HG02763 (cell line): ENCODE measurements at regions not wholly inside any gene's neighbourhood (a gene's known extent, or its start where the extent isn't known, plus 50 kb on each side); places are given as distances from the start of the nearest gene placed in this dataset.

Experiments used
- ATAC-seq: cut with Tn5 transposase; IDR thresholded peaks from one replicate; pipeline ENCODE4 v1.9.1; 2021; ENCODE audit warnings: mild to moderate bottlenecking, moderate library complexity; ENCODE audit not compliant: unreplicated experiment

DNA sequence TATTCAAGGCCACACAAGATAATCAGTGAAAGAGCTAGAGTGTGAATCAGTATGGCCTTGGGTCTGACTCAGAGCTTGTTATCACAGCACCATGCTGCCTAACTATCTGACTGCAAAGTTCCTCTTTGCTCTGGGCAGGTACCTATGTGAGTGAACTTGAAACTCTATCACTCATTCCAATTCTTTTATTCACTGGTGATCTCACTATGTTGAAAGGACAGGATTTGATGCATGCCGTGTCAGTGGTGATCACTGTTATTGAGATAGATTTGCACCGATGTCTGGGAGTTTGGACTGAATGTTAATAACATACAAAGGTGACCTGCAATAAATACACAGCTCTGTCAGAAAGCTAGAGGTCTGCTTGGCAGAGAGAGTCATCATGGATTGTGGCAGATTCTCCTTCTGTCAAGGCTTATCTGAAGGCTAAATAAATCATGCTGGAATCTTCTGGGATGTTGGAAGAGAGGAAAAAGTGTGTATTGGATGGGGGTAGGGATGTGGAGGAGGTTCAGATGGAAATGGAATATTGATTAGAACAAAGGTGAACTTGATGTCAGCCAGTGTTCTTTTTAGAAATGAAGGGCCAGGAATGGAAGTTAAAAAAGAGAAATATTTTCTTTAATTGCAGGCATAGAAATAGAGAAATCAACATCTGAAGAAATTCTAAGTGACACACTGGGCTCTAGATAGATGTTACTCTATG lies 91.8 kb upstream of the TNC start:
- ATAC-seq: peak; percentile 32

DNA sequence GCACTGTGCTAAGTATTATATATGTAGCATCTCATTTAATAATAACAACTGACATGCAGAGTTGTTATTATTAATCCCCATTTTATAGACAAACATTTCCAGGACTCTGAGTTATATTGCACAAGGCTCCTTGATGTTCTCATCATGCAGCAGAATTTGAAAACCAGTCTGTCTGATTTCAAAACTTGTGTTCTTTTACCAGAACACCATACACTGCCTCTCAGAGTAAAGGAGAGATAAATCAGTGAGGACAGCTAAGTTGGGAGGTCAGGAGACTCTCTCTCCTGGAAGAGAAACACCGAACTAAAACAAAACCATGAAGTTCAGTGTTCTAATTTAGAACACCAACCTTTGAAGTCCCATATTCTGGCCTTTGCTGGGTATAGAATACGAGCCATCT lies 92.7 kb upstream of the TNC start:
- no peak for ATAC-seq

DNA sequence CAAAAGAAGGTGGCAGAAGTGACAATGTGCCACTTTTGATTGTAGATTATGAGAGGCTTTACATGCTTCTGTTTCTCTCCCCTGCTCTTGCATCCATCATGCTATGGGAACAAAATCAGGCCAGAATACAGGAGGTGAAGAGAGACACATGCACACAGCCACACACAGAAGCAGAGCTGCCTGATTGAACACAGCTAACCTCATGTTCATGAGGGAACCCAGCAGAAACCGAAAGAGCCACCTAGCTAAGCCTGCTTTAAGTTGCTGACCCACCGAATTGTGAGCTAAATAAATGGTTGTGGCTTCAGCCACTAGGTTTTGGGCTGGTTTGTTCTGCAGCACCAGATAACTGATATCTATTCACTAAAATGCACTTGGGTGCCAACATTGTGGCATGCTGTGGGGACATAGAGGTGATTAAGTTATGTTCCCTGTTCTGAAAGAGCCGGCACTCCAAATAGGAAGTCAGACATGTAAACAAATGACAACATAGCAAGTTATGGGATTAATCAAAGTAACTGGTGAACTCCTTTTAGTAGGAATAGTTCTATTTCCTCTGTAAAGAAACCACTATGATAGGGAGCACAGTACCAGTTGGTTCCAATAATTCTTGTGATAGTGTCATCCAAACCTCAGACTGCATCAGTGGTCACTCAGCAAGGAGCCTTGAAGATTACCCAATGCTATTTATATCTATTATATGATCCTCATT lies 93.6 kb upstream of the TNC start:
- peak; percentile 73 for ATAC-seq

DNA sequence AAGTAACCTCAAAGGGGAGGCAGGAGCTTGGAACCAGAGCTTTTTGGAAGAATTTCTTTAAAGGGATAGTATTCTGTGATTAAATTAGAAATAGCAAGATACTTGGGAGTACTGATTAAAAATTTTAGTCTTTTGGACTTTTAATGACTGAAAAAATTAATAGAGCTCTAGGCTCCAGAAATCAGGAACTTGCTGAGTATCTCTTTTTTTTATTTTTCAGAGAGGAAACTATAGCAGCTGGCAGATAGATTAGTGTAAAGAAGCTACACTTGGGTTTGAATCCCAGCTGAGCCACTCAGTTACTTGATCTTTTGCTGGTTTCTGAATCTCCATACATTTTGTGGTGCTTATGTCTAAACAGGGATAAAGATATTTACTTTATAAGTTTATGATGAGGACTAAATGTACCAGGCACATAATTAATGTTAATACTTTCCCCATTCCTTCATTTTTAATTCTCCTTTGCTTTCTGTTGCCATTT lies 94.2 kb upstream of the TNC start:
- no peak for ATAC-seq

DNA sequence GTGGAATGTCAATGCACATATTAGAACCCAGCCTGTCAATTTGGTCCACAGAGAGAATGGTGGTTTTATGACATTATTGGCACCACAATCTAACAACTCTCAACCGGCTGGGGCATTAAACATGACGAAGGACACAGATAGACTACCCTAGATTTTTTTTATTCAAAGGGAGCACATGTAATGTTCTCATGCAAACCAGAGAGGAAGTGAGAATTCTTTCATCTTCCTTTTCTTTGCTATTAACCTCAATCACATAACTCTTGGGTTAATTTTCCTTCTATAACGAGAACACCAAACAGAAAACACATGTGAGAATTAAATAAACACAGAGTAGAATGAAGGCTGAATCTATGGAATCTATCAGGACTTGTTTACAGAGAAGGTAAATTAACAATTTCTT lies 94.9 kb upstream of the TNC start:
- no peak for ATAC-seq

DNA sequence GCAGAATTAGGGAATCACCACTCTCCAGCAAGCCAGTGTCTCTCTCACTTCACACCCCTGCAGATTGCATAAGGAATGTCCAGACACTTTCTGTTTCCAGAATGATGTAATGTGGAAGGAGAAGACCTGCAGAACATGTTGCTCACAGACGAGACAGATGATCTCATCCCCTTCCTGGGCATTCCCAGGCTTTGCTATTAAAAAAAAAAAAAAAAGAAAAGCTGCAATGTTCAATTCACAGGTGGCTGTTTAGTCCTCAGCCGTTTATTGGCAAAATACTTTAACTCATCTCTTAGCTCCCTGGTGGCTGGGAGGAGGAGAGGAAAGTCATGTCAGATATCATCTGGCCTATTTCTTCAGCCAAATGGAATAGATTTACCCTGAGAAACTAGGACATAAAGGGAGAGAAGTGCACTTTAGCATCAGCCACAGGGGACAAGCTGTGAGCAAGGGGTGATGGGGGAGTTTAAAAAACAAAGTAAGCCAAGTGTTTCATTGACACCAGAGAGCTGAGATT lies 95.9 kb upstream of the TNC start:
- ATAC-seq: no peak

DNA sequence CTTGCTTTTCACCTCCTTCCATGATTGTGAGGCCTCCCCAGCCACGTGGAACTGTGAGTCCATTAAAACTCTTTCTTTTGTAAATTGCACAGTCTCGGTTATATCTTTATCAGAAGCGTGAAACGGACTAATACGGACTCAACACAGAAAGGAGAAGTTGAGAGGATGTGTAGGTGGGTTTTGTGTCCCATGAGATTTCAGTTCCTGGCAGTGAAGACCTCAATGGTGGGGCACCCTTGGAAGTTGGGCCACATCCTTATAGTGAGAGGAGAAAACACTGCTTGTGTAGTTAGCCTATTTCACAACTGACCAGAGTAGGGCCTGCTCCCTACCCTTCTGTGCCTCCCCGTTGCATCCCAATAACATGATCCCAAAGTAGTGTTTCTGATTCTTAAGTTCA lies 98.9 kb upstream of the TNC start:
- ATAC-seq: no peak

DNA sequence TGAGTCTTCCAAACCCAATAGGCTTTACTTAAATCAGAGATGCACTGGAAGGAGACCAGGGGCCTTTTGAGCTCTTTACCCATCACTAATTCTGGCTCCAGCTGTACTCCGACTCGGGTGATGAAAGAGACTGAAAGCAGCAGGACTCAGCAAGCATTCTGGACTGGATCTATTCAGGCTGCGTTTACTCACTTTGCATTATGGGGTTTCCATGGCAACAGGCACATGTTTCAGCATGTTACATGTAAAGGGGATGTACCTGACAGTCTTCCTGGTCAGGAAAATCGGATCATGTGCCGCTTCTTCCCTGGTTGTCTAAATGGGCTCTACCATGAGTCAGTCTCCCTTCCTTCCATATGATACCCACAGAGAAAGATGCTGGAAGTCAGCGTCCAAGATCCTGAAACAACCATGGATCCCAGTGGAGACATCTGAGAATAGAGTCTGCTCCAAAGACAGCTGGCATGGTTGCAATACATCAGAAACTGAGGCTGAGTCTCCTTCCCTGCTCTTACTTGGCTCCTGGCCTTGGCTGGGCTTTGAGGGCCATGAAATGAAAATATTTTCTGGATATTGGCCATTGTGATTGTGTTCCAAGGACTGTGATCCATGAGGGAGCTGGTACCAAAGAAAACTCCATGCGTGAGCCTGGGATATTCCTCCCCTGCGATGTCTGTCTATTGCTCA lies 102.5 kb upstream of the TNC start:
- ATAC-seq: no peak

DNA sequence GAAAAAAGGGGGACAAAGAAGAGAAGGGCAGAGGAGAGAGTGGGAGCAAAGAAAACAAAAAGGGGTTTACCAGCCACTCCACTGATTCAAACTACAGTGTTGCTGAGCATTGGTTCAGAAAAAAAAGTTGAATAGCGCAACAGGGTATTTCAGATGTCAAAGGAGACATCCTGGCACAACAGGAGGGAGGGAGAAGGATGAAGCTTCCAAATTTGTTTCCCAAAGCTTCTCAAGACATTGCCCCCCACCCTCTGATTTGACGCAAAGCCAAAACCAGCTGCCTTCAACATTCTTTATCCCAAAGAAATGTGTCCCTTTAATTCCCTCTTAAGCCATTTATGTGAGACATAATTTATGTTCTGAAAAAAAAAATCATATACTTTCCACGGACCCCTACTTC lies 105.5 kb upstream of the TNC start:
- ATAC-seq: no peak

DNA sequence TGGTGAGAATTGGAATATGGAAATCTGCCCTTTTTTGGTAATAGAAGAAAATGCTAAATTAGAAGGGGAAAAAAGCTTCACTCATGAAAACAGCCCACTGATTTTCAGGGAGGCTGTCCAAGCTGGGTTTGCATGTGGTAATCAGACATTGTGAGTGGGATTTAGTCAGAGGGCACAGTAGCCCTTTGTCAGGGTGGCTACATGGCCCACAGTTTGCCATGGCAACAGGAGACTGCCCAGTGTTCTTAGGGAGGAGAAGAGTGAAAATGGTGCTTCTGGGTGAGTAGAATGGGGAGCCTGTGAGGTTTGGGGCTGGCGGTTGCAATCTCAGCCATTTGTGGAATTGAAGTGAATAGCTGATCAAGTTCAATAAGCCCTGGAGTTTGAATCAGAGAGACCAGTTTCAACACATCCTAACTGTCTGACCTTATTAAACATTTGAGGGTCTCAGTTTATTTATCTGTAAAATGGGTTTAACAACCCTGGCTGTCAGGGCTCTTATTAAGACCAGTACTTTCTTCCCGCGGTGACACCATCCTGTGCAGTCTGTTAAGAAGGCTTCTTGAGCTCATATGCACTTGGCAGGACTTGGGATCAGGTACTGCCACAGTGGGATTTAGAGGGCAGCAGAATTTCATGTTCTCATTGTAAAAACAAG lies 107.6 kb upstream of the TNC start:
- no peak for ATAC-seq

DNA sequence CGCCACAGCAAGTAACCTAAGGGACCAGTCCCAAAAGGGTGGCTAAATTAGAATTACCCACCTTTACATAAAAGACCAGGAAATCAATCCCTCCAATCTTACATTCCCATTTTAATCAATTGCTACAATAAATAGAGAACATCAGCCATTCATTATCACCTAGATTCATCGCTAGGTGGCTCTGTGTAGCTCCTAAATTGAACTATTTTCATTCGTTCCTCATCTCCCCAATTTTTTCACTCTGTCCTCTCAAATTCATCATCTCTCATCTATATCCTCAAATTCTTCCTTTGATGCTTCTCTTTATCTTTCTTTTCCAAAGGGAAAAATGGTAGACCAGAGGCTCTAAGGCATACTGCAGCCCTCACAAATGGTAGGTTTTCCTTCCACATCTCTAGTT lies 108.2 kb upstream of the TNC start:
- ATAC-seq: no peak

DNA sequence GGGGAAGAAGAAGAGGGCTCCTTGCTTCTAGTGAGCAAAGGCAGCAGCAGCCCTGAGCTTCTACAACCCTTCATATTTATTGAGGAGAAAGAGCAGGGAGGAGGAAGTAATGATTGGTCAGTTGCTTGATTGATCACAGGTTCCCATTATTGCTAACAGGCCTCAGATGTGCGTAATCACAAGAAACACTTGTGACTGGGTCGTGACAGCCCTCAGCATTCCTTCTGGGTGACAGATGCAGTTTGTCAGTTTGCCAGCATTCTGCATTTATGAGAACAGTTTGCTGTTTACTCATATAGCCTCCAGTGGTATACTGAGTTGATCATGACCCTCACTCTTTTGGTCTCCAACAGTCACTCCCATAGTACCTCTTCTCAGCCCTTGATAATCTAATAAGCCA lies 111.5 kb upstream of the TNC start:
- ATAC-seq: no peak

DNA sequence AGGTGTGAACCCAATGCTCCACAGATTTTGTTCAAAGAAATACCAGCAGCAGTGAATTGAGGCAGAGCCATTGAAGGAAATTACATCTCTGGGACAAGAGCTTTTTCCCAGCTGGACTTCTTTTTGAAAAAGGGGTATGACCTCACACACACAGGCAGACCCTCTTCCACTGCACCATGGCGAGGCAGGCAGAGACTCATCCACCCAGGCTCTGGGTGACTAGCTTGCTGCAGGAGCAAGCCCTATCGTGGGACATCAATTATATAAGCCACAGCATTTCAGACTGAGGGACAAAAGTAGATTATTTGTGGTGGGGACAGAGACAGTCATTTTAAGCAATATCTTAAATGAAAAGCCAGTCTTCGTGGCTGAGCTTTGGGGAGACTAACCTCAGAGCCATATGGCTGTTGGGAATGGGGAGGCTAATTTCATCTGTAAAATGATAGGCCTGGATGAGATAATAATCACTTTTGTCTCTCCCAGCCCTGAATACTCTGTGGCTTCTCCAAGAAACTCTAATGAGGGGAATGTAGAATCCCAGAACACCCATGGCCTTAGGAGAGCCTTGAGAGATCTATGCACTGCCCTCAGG lies 113.1 kb upstream of the TNC start:
- no peak for ATAC-seq

DNA sequence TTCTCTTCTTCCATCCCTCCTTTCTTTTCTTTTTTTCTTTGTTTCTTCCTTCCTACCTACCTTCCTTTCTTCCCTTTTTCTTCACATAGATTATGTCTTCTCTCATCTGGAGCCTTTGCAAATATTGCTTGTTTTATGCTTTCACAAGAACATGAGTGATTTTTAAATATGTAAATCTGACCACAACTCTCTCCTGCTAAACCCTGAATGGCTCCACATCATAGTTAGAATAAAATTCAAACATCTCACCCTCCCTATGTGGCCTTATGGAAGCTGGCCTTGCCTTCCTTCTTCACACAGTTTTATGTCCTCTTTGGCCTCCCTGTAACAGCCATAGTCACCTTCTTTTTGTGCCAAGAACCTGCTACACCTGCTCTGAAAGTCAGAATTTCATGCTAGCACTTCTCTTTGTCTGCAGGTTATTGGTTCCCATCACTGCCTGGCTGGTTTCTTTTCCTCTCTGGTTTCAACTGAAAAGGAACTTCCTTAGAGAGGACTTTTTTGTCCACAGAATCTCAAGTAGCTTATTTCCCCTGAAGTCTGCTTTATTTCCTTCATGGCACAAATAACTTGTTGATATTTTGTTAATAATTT lies 114.3 kb upstream of the TNC start:
- ATAC-seq: no peak

DNA sequence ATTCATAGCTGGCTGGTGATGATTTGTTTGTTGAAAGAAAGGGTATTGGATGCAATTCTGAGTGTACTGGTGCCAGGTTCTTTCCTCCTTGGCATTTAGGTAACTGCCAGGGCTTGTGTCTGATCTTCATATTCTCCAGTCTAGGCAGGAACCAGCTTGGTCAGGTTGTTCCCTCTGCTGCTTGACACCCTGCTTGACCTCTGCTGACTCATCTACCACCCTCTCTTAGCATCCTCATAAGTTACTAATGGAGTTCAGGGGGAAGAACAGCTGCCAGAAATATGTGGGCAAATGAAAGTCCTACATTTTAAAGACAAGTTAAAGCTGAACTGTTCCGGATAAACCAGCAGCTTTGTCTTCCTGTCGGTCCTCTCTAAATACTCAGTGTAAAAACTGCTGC lies 116.1 kb upstream of the TNC start:
- peak; percentile 84 for ATAC-seq

DNA sequence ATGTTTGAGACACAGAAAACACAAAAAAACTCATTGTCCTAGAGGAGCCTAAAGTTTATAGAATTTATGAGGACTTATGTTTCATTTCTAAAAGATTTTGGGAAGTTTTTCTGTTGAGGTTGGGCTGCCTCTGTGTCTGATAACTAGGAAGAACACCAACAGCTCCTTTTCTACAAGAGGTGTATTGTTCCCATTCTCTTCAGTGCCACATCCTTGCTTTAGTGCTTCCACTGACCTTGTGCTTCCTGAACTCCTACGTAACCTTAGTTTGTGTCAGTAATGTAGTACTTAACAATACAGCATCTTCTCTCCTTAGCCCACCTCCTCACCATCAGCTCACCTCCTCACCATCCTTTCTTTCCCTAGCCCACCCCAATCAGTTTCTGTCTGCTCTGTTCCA lies 117.3 kb upstream of the TNC start:
- ATAC-seq: no peak

DNA sequence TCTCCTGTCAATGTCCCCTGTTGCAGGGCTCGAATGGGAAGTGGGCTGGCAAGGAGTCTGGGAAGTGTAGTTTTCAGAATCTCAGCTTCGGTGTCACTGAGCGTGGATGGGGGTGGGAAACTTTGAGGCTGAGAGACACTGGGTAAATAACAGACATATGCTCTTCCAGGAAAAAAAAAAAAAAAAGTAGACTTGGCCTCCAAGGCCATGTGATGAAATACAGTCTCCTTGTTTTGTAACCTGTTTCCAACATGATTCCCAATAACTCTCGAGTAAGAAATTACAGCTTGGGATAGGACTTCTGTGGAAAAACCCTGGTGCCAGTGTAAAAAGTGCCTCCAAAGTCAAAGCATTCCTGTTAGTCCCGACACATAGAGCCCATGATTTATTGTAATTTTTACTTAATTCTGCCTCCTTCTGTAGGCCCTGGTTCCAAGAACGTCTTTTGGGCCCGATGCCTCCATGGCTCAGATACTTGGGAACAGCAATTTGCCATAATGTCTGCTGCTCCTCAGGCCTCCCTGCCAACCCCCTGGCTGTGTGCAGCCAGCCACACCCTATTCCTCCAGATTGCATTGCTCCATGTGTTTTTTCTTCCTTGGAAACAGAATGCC lies 119.5 kb upstream of the TNC start:
- no peak for ATAC-seq

DNA sequence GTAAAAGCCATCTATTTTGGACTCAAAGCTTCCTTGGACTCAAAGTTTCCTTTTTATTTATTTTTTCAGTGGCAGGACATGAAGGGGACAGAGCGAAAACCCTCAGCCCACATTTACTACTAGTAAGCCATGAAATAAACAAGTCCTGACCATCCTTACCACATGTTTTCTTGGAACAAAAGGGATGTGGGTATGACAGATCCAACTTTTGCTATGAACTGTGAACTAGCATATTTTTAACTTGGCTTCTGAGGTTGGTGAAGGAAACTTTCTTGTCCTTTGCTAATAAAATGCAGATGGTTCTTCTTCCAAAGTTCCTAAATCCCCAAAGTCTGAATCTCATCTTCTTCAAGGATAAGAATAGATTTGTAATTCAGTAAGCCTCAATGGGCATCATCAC lies 122.7 kb upstream of the TNC start:
- no peak for ATAC-seq

DNA sequence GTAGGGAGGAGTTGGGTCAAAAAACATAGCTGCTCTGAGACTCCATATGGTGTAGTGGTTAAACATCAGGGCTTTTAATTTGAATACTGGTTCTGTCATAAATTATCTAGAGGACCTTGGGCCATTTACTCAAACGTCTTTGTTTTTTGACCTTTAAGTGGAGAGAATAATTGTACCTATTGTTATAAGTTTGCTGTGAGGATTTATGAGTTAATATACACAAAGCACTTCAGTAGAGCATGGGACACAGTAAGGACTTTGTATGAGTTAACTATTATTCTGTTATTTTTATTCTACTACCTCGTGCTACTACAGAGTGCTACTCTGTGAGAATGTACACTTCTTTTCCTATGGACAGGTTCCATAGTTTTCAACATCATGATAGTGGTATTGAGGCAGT lies 123.7 kb upstream of the TNC start:
- no peak for ATAC-seq

DNA sequence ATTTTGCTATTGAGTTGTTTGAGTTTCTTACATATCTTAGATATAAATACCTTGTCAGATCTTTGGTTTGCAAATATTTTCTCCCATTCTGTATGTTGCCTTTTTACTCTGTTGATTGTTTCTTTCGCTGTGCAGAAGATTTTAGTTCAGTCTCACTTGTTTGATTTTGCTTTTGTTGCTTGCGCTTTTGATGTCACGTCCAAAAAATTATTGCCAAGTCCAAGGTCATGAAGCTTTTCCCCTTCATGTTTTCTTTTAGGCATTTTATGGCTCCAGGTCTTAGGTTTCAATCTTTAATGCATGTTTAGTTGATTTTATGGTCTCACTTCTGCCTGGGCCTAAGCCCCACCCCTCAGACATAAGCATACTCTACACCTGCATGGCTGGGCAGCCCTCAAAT lies 131.5 kb upstream of the TNC start:
- no peak for ATAC-seq
